ENCODE measurements at regions not wholly inside any gene's neighbourhood (a gene's known extent, or its start where the extent isn't known, plus 50 kb on each side); places are given as distances from the start of the nearest gene placed in this dataset.

GRCh38 chr4:119715490-119716445, 87.2 kb upstream of the PDE5A start:
- 87% methylated on average over 3 of the region's 4 CpGs; no CpG with 5 or more reads in 1 of the 2 donors for WGBS, 2 donors (ENCODE audit: low coverage in 1 of 2)
- no peak for TF ChIP-seq POLR2AphosphoS5 (IDR thresholded peaks at IDR 0.05)
- no peak for TF ChIP-seq EP300 (IDR thresholded peaks at IDR 0.05)
- no peak for TF ChIP-seq CTCF (IDR thresholded peaks at IDR 0.05)
- TF ChIP-seq POLR2A (IDR thresholded peaks at IDR 0.05): no peak
- Histone ChIP-seq H3K36me3 (no peaks in the 10 kb centered on the region), H3K4me3 (no peak overlapping the region), H3K4me1 (no peaks in the 10 kb centered on the region), H3K27ac (no peak overlapping the region), H3K27me3 (no peaks in the 10 kb centered on the region), H3K9me3 (peaks cover 0 to 13% (median 0%) of the 10 kb centered on the region in 3 donors)
- ATAC-seq: no peak

GRCh38 chr4:119709418-119709817, 80.8 kb upstream of the PDE5A start:
- Histone ChIP-seq H3K36me3 (no peaks in the 10 kb centered on the region), H3K4me1 (no peaks in the 10 kb centered on the region), H3K27me3 (no peaks in the 10 kb centered on the region), H3K4me3 (no peak overlapping the region), H3K9me3 (no peaks in the 10 kb centered on the region), H3K27ac (no peak overlapping the region)
- WGBS, 2 donors (ENCODE audit: low coverage in 1 of 2): 89 to 94% methylated on average over 2 of the region's 2 CpGs
- no peak for ATAC-seq
- TF ChIP-seq POLR2A (IDR thresholded peaks at IDR 0.05) (no peak), EP300 (IDR thresholded peaks at IDR 0.05) (no peak), CTCF (IDR thresholded peaks at IDR 0.05) (no peak), POLR2AphosphoS5 (IDR thresholded peaks at IDR 0.05) (no peak)

GRCh38 chr4:119707336-119707735, 78.7 kb upstream of the PDE5A start:
- Histone ChIP-seq H3K4me3 (no peak overlapping the region), H3K27ac (no peak overlapping the region), H3K36me3 (no peaks in the 10 kb centered on the region), H3K9me3 (no peaks in the 10 kb centered on the region), H3K27me3 (no peaks in the 10 kb centered on the region), H3K4me1 (no peaks in the 10 kb centered on the region)
- 93 to 100% methylated on average over 3 of the region's 3 CpGs for WGBS, 2 donors (ENCODE audit: low coverage in 1 of 2)
- ATAC-seq: no peak
- TF ChIP-seq POLR2A (IDR thresholded peaks at IDR 0.05): no peak
- TF ChIP-seq EP300 (IDR thresholded peaks at IDR 0.05): no peak
- TF ChIP-seq CTCF (IDR thresholded peaks at IDR 0.05): no peak
- TF ChIP-seq POLR2AphosphoS5 (IDR thresholded peaks at IDR 0.05): no peak

- Histone ChIP-seq H3K36me3 (no peaks in the 10 kb centered on the region), H3K27ac (no peak overlapping the region), H3K9me3 (no peaks in the 10 kb centered on the region), H3K4me3 (no peak overlapping the region), H3K27me3 (no peaks in the 10 kb centered on the region), H3K4me1 (no peaks in the 10 kb centered on the region)
- ATAC-seq: no peak
- no peak for TF ChIP-seq CTCF (IDR thresholded peaks at IDR 0.05)
- no peak for TF ChIP-seq POLR2AphosphoS5 (IDR thresholded peaks at IDR 0.05)
- no peak for TF ChIP-seq POLR2A (IDR thresholded peaks at IDR 0.05)
- TF ChIP-seq EP300 (IDR thresholded peaks at IDR 0.05): no peak
Observed at GRCh38 chr4:119706804-119707203, 78.2 kb upstream of the PDE5A start.

- Histone ChIP-seq H3K9me3 (no peaks in the 10 kb centered on the region), H3K27me3 (no peaks in the 10 kb centered on the region), H3K27ac (no peak overlapping the region), H3K4me3 (no peak overlapping the region), H3K36me3 (no peaks in the 10 kb centered on the region), H3K4me1 (peaks cover 0 to 4% (median 0%) of the 10 kb centered on the region in 3 donors)
- whole genome bisulfite sequencing, 2 donors (ENCODE audit: low coverage in 1 of 2): 78 to 100% methylated on average over 4 of the region's 4 CpGs
- TF ChIP-seq POLR2AphosphoS5 (IDR thresholded peaks at IDR 0.05): no peak
- TF ChIP-seq CTCF (IDR thresholded peaks at IDR 0.05): no peak
- no peak for TF ChIP-seq POLR2A (IDR thresholded peaks at IDR 0.05)
- no peak for TF ChIP-seq EP300 (IDR thresholded peaks at IDR 0.05)
- no peak for ATAC-seq
Observed at GRCh38 chr4:119697887-119698393, 69.3 kb upstream of the PDE5A start.

All from gastroesophageal sphincter (tissue), 4 donors.